Keratinocyte (primary cell): ENCODE measurements at regions not wholly inside any gene's neighbourhood (a gene's known extent, or its start where the extent isn't known, plus 50 kb on each side); places are given as distances from the start of the nearest gene placed in this dataset.

ENCODE experiments used
- DNase-seq: peaks from one replicate; pipeline ENCODE4 v3.0.0-alpha.2; 2011; ENCODE audit warnings: low read depth, missing footprints, low spot score
- FAIRE-seq: peaks from 2 replicates; lab custom pipeline; 2011; peaks lifted over from hg19 to GRCh38; lab: Jason Lieb, UNC
- H2AFZ ChIP-seq: 2 replicates; pipeline ENCODE4 v1.6.0; 2012; ENCODE audit warnings: low read length, control low read depth, inconsistent platforms; ENCODE audit not compliant: control insufficient read depth
- H3K27ac ChIP-seq: 2 replicates; pipeline ENCODE4 v1.5.1; 2011; ENCODE audit warnings: low read length; ENCODE audit not compliant: control insufficient read depth, insufficient read depth
- H3K27me3 ChIP-seq: 3 replicates; pipeline ENCODE4 v1.6.0; 2011; ENCODE audit warnings: low read length; ENCODE audit not compliant: control insufficient read depth, insufficient read depth; ENCODE audit errors: extremely low read depth
- H3K36me3 ChIP-seq, 2 experiments: 2 replicates in 1 of 2; 3 replicates in 1 of 2; pipeline ENCODE4 v1.5.1; 2011; ENCODE audit warnings: low read length in 2 of 2, mild to moderate bottlenecking in 1 of 2; ENCODE audit not compliant: control insufficient read depth in 2 of 2, insufficient read depth in 2 of 2; ENCODE audit errors: extremely low read depth in 1 of 2
- H3K4me1 ChIP-seq: 3 replicates; pipeline ENCODE4 v1.5.1; 2011; ENCODE audit warnings: low read length; ENCODE audit not compliant: control insufficient read depth, insufficient read depth; ENCODE audit errors: extremely low read depth
- H3K4me2 ChIP-seq: 3 replicates; pipeline ENCODE4 v1.6.0; 2011; ENCODE audit warnings: low read depth, low read length; ENCODE audit not compliant: control insufficient read depth, insufficient read depth; ENCODE audit errors: extremely low read depth
- H3K4me3 ChIP-seq, 3 experiments: fragments of 200-600 bp in 1 of 3; sonication (generic) in 1 of 3; 2 replicates in 2 of 3; 3 replicates in 1 of 3; pipeline ENCODE4 v1.5.1; 2011 to 2016; ENCODE audit warnings: low read length in 3 of 3, mild to moderate bottlenecking in 3 of 3, control low read depth in 2 of 3, inconsistent platforms in 1 of 3, low read depth in 1 of 3, mixed read lengths in 1 of 3, mixed run types in 1 of 3, moderate library complexity in 1 of 3; ENCODE audit not compliant: control insufficient read depth in 2 of 3, insufficient read depth in 2 of 3; ENCODE audit errors: extremely low read depth in 1 of 3
- H3K79me2 ChIP-seq: 2 replicates; pipeline ENCODE4 v1.6.0; 2012; ENCODE audit warnings: low read length; ENCODE audit not compliant: control insufficient read depth, insufficient read depth
- H3K9ac ChIP-seq: 3 replicates; pipeline ENCODE4 v1.6.0; 2011; ENCODE audit warnings: low read length; ENCODE audit not compliant: control insufficient read depth, insufficient read depth; ENCODE audit errors: extremely low read depth
- H3K9me1 ChIP-seq: 3 replicates; pipeline ENCODE4 v1.6.0; 2011; ENCODE audit warnings: low read length; ENCODE audit not compliant: control insufficient read depth, insufficient read depth; ENCODE audit errors: extremely low read depth
- H3K9me3 ChIP-seq: 2 replicates; pipeline ENCODE4 v1.5.1; 2012; ENCODE audit warnings: low read depth, low read length; ENCODE audit not compliant: control insufficient read depth
- H4K20me1 ChIP-seq: 3 replicates; pipeline ENCODE4 v1.6.0; 2011; ENCODE audit warnings: low read length; ENCODE audit not compliant: control insufficient read depth, insufficient read depth; ENCODE audit errors: extremely low read depth
- EZH2 ChIP-seq: IDR thresholded peaks from one replicate; pipeline ENCODE4 v1.6.1; 2012; ENCODE audit warnings: inconsistent platforms, mild to moderate bottlenecking, low read length, moderate library complexity
- dilution Hi-C: fragments of 300-500 bp; cut with MboI; formaldehyde crosslinking; loops from one replicate; pipeline ENCODE4 v1.7.0; 2020; ENCODE audit warnings: low sequenced_read_pairs; ENCODE audit not compliant: extremely low pct_ligation_motif_present
- TF ChIP-seq, protein P1 (sequence below), 3 experiments: IDR thresholded peaks in 1 of 3; conservative IDR thresholded peaks in 1 of 3; optimal IDR thresholded peaks in 1 of 3; 2 replicates in 2 of 3; 3 replicates in 1 of 3; pipeline versions ENCODE3 to v1.5.1; 2011; ENCODE audit warnings: low read length in 3 of 3, mild to moderate bottlenecking in 3 of 3, moderate library complexity in 2 of 3, control low read depth in 1 of 3, inconsistent platforms in 1 of 3; ENCODE audit not compliant: insufficient read depth in 2 of 3; ENCODE audit errors: extremely low read depth in 1 of 3

DNA sequence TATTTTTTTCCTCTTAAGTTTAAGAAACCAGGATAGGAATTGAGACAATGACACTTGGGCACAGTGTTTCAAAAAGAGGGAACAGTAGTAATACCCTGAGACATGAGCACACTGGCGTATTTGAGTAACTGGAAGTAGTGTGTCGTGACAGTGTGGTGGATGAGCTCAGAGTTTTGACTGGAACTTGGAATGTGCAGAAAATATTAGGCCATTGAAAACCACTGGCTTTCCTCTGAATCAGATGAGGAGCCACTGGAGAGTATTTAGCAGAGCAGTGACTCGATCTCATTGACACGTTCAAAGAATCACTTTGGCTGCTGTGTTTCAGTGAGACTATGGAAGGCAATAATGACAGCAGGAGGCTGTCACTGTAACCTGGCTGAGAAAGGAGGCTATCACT, 1531.2 kb downstream of the STIM2 start:
- no peaks in the 10 kb centered on the region for H3K9me3 ChIP-seq
- H3K9me1 ChIP-seq, result no peaks in the 10 kb centered on the region
- H3K79me2 ChIP-seq, result no peaks in the 10 kb centered on the region
- H2AFZ ChIP-seq, result no peak overlapping the region
- H3K9ac ChIP-seq, result no peak overlapping the region
- H3K27ac ChIP-seq, result no peak overlapping the region
- TF ChIP-seq, protein P1, sequence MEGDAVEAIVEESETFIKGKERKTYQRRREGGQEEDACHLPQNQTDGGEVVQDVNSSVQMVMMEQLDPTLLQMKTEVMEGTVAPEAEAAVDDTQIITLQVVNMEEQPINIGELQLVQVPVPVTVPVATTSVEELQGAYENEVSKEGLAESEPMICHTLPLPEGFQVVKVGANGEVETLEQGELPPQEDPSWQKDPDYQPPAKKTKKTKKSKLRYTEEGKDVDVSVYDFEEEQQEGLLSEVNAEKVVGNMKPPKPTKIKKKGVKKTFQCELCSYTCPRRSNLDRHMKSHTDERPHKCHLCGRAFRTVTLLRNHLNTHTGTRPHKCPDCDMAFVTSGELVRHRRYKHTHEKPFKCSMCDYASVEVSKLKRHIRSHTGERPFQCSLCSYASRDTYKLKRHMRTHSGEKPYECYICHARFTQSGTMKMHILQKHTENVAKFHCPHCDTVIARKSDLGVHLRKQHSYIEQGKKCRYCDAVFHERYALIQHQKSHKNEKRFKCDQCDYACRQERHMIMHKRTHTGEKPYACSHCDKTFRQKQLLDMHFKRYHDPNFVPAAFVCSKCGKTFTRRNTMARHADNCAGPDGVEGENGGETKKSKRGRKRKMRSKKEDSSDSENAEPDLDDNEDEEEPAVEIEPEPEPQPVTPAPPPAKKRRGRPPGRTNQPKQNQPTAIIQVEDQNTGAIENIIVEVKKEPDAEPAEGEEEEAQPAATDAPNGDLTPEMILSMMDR (optimal IDR thresholded peaks at IDR 0.05 in 1 of 3, IDR thresholded peaks at IDR 0.05 in 1 of 3, conservative IDR thresholded peaks at IDR 0.05 in 1 of 3; ENCODE audit: extremely low read depth in 1 of 3, insufficient read depth in 2 of 3, low read length in 3 of 3), result no peak
- TF ChIP-seq EZH2, result no peak
- H3K27me3 ChIP-seq, result no peaks in the 10 kb centered on the region
- DNase-seq (no peak), FAIRE-seq (no peak)
- H3K4me2 ChIP-seq, result no peak overlapping the region
- no peaks in the 10 kb centered on the region for H3K36me3 ChIP-seq
- no peaks in the 10 kb centered on the region for H4K20me1 ChIP-seq
- H3K4me1 ChIP-seq, result no peaks in the 10 kb centered on the region
- dilution Hi-C loops, result no loop called here
- no peak overlapping the region for H3K4me3 ChIP-seq

DNA sequence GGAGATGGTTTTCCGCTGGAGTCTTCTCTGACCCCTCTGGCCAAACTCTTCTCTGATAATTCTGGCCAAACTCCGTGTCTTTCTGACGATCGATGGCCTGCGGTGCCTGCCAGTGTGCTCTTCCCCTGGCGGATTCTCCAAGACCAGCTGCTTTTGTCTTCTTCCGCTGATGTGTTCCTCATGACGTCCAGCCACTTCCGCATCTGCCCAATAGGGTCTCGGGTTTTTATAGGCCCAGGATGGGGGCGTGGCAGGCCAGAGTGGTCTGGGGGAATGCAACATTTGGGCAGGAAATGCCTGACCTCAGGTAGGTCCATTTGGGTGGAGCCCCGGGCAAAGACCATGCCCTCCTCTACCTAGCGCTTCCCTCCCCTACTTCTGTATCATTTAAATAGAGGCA, 1542.1 kb downstream of the STIM2 start:
- no peak for FAIRE-seq
- no peaks in the 10 kb centered on the region for H3K36me3 ChIP-seq
- no peak overlapping the region for H3K4me2 ChIP-seq
- DNase-seq, result no peak
- dilution Hi-C loops, result no loop called here
- no peak overlapping the region for H2AFZ ChIP-seq
- no peaks in the 10 kb centered on the region for H3K9me1 ChIP-seq
- no peaks in the 10 kb centered on the region for H3K79me2 ChIP-seq
- H3K27me3 ChIP-seq, result no peaks in the 10 kb centered on the region
- no peak overlapping the region for H3K9ac ChIP-seq
- H3K4me1 ChIP-seq, result no peaks in the 10 kb centered on the region
- H3K27ac ChIP-seq, result no peak overlapping the region
- H4K20me1 ChIP-seq, result no peaks in the 10 kb centered on the region
- no peaks in the 10 kb centered on the region for H3K9me3 ChIP-seq
- TF ChIP-seq, protein P1 (optimal IDR thresholded peaks at IDR 0.05 in 1 of 3, IDR thresholded peaks at IDR 0.05 in 1 of 3, conservative IDR thresholded peaks at IDR 0.05 in 1 of 3; ENCODE audit: extremely low read depth in 1 of 3, insufficient read depth in 2 of 3, low read length in 3 of 3), result no peak
- no peak for TF ChIP-seq EZH2
- H3K4me3 ChIP-seq, result no peak overlapping the region
